H9 (cell line): ENCODE measurements at regions not wholly inside any gene's neighbourhood (a gene's known extent, or its start where the extent isn't known, plus 50 kb on each side); places are given as distances from the start of the nearest gene placed in this dataset.

ENCODE experiments used
- DNase-seq: peaks from one replicate; pipeline ENCODE4 v3.0.0-alpha.2; 2017
- H2AFZ ChIP-seq: one replicate; pipeline ENCODE4 v1.6.1; 2013; ENCODE audit warnings: mild to moderate bottlenecking, low read length, control low read depth, moderate library complexity
- H2AK5ac ChIP-seq: 2 replicates; pipeline ENCODE4 v1.6.1; 2013; ENCODE audit warnings: low read length, control low read depth, mixed read lengths; ENCODE audit not compliant: insufficient read length
- H2BK120ac ChIP-seq: one replicate; pipeline ENCODE4 v1.6.1; 2013; ENCODE audit warnings: low read depth, mild to moderate bottlenecking, low read length, control low read depth, inconsistent platforms; ENCODE audit not compliant: poor library complexity, severe bottlenecking
- H2BK12ac ChIP-seq: 2 replicates; pipeline ENCODE4 v1.6.1; 2013; ENCODE audit warnings: low read length, control low read depth, mixed read lengths, low read depth; ENCODE audit not compliant: insufficient read length
- H2BK15ac ChIP-seq: 2 replicates; pipeline ENCODE4 v1.6.1; 2013; ENCODE audit warnings: low read depth, low read length, control low read depth
- H2BK20ac ChIP-seq: one replicate; pipeline ENCODE4 v1.6.1; 2013; ENCODE audit warnings: low read depth, mild to moderate bottlenecking, low read length, control low read depth, inconsistent platforms; ENCODE audit not compliant: poor library complexity, severe bottlenecking
- H2BK5ac ChIP-seq: 2 replicates; pipeline ENCODE4 v1.6.1; 2013; ENCODE audit warnings: low read length, control low read depth, mixed read lengths; ENCODE audit not compliant: insufficient read length
- H3K14ac ChIP-seq: 2 replicates; pipeline ENCODE4 v1.6.1; 2013; ENCODE audit warnings: low read length, control low read depth; ENCODE audit not compliant: insufficient read depth
- H3K18ac ChIP-seq: 2 replicates; pipeline ENCODE4 v1.6.1; 2013; ENCODE audit warnings: low read depth, mild to moderate bottlenecking, mixed read lengths, low read length, control low read depth; ENCODE audit not compliant: insufficient read length
- H3K23ac ChIP-seq: 2 replicates; pipeline ENCODE4 v1.6.1; 2013; ENCODE audit warnings: low read length, control low read depth, mixed read lengths, low read depth; ENCODE audit not compliant: insufficient read length
- H3K23me2 ChIP-seq: 2 replicates; pipeline ENCODE4 v1.6.1; 2013; ENCODE audit warnings: low read depth, mild to moderate bottlenecking, mixed read lengths, low read length, control low read depth; ENCODE audit not compliant: insufficient read length, poor library complexity, severe bottlenecking
- H3K27ac ChIP-seq: 2 replicates; pipeline ENCODE4 v1.5.1; 2013; ENCODE audit warnings: low read length, control low read depth, mixed read lengths, low read depth; ENCODE audit not compliant: insufficient read length
- H3K27me3 ChIP-seq: 2 replicates; pipeline ENCODE4 v1.6.1; 2013; ENCODE audit warnings: low read length, control low read depth, inconsistent platforms; ENCODE audit not compliant: insufficient read depth
- H3K4ac ChIP-seq: 2 replicates; pipeline ENCODE4 v1.6.1; 2013; ENCODE audit warnings: low read depth, mild to moderate bottlenecking, control low read depth, inconsistent platforms, low read length, moderate library complexity
- H3K4me1 ChIP-seq: 2 replicates; pipeline ENCODE4 v1.6.1; 2013; ENCODE audit warnings: low read length, control low read depth, inconsistent platforms; ENCODE audit not compliant: insufficient read depth
- H3K4me2 ChIP-seq: 2 replicates; pipeline ENCODE4 v1.6.1; 2013; ENCODE audit warnings: low read length, control low read depth, mixed read lengths; ENCODE audit not compliant: insufficient read length, insufficient read depth
- H3K56ac ChIP-seq: 2 replicates; pipeline ENCODE4 v1.6.1; 2013; ENCODE audit warnings: low read depth, mild to moderate bottlenecking, mixed read lengths, low read length, control low read depth; ENCODE audit not compliant: insufficient read length
- H3K79me1 ChIP-seq: 2 replicates; pipeline ENCODE4 v1.6.1; 2013; ENCODE audit warnings: low read depth, mild to moderate bottlenecking, moderate library complexity, low read length, control low read depth, inconsistent platforms; ENCODE audit not compliant: insufficient read depth, poor library complexity, severe bottlenecking
- H3K79me2 ChIP-seq: 2 replicates; pipeline ENCODE4 v1.6.1; 2013; ENCODE audit warnings: low read length, control low read depth, inconsistent platforms; ENCODE audit not compliant: insufficient read depth
- H3K9ac ChIP-seq: 2 replicates; pipeline ENCODE4 v1.6.1; 2013; ENCODE audit warnings: low read length, control low read depth, mixed read lengths; ENCODE audit not compliant: insufficient read length; ENCODE audit errors: extremely low read depth
- H3K9me3 ChIP-seq: one replicate; pipeline ENCODE4 v1.6.1; 2013; ENCODE audit warnings: low read depth, low read length, inconsistent platforms; ENCODE audit not compliant: control insufficient read depth
- H3T11ph ChIP-seq: one replicate; pipeline ENCODE4 v1.6.1; 2013; ENCODE audit warnings: mild to moderate bottlenecking, low read length, control low read depth, inconsistent platforms
- H4K20me1 ChIP-seq: one replicate; pipeline ENCODE4 v1.6.1; 2013; ENCODE audit not compliant: control insufficient read depth, insufficient read length, insufficient read depth
- H4K5ac ChIP-seq: 2 replicates; pipeline ENCODE4 v1.6.1; 2013; ENCODE audit warnings: low read depth, mild to moderate bottlenecking, mixed read lengths, low read length, control low read depth; ENCODE audit not compliant: insufficient read length
- H4K8ac ChIP-seq: replicated peaks from 2 replicates; pipeline ENCODE4 v1.6.1; 2013; ENCODE audit warnings: low read length, control low read depth, mixed read lengths, low read depth; ENCODE audit not compliant: insufficient read length
- H4K91ac ChIP-seq: 2 replicates; pipeline ENCODE4 v1.6.1; 2013; ENCODE audit warnings: low read depth, mild to moderate bottlenecking, moderate library complexity, mixed read lengths, low read length, control low read depth; ENCODE audit not compliant: insufficient read length
- H3K27ac Mint-ChIP-seq, 3 experiments: 2 replicates in 2 of 3; 3 replicates in 1 of 3; pipeline ENCODE4 v1.8.0; 2020 to 2021; ENCODE audit warnings: mixed read lengths in 3 of 3, mild to moderate bottlenecking in 1 of 3, moderate library complexity in 1 of 3
- H3K27me3 Mint-ChIP-seq: 2 replicates; pipeline ENCODE4 v1.8.0; 2021; ENCODE audit warnings: low read depth, mild to moderate bottlenecking, moderate library complexity, mixed read lengths
- H3K36me3 Mint-ChIP-seq, 3 experiments: 2 replicates in 2 of 3; 3 replicates in 1 of 3; pipeline ENCODE4 v1.8.0; 2020 to 2021; ENCODE audit warnings: low read depth in 3 of 3, mixed read lengths in 3 of 3; ENCODE audit not compliant: insufficient read depth in 1 of 3
- H3K4me1 Mint-ChIP-seq, 2 experiments: 2 replicates each; pipeline ENCODE4 v1.8.0; 2020; ENCODE audit warnings: mixed read lengths in 2 of 2
- H3K4me3 Mint-ChIP-seq, 2 experiments: 2 replicates in 1 of 2; 3 replicates in 1 of 2; pipeline ENCODE4 v1.8.0; 2020 to 2021; ENCODE audit warnings: mild to moderate bottlenecking in 2 of 2, mixed read lengths in 2 of 2, moderate library complexity in 1 of 2
- H3K9me3 Mint-ChIP-seq, 2 experiments: 2 replicates in 1 of 2; 3 replicates in 1 of 2; pipeline ENCODE4 v1.8.0; 2020; ENCODE audit warnings: mild to moderate bottlenecking in 2 of 2, mixed read lengths in 2 of 2, moderate library complexity in 1 of 2
- CTCF ChIP-seq: fragments of 200-600 bp; sonication (generic); conservative IDR thresholded peaks from 3 replicates; pipeline ENCODE4 v1.8.0; 2021; ENCODE audit warnings: antibody characterized with exemption, mild to moderate bottlenecking
- WGBS: extraction: QIAGEN DNeasy Blood & Tissue Kit; methylation state at CpG from one replicate; pipeline ENCODE4 v1.1.7; 2013; ENCODE audit warnings: missing lambda C conversion rate, low lambda C conversion rate, mixed read lengths; ENCODE audit not compliant: insufficient read length; ENCODE audit errors: extremely low coverage; 5-methylcytosine and 5-hydroxymethylcytosine counted together

GRCh38 chr4:64821219-64821976 is 412.1 kb upstream of the TECRL start:
- H3K9me3 ChIP-seq: no peaks in the 10 kb centered on the region
- H2AFZ ChIP-seq: no peak overlapping the region
- no peak overlapping the region for H3K4ac ChIP-seq
- no peak overlapping the region for H4K91ac ChIP-seq
- H3K79me1 ChIP-seq: no peaks in the 10 kb centered on the region
- WGBS: no CpG with 5 or more reads among the region's 6 CpGs
- no peak overlapping the region for H3K27ac ChIP-seq
- no peak overlapping the region for H3K27ac Mint-ChIP-seq
- H3K4me1 ChIP-seq: no peaks in the 10 kb centered on the region
- no peak overlapping the region for H3K4me2 ChIP-seq
- no peaks in the 10 kb centered on the region for H3K9me3 Mint-ChIP-seq
- no peak overlapping the region for H3K18ac ChIP-seq
- no peak for TF ChIP-seq CTCF
- H3K4me3 Mint-ChIP-seq: no peak overlapping the region
- H3K27me3 ChIP-seq: no peaks in the 10 kb centered on the region
- H4K8ac ChIP-seq: no peak overlapping the region
- H3K36me3 Mint-ChIP-seq: no peaks in the 10 kb centered on the region
- no peak overlapping the region for H3K9ac ChIP-seq
- no peak overlapping the region for H2BK12ac ChIP-seq
- H3K23ac ChIP-seq: no peak overlapping the region
- no peak overlapping the region for H2BK20ac ChIP-seq
- no peaks in the 10 kb centered on the region for H4K20me1 ChIP-seq
- no peak overlapping the region for H3T11ph ChIP-seq
- no peak overlapping the region for H3K56ac ChIP-seq
- no peaks in the 10 kb centered on the region for H3K4me1 Mint-ChIP-seq
- no peaks in the 10 kb centered on the region for H3K79me2 ChIP-seq
- no peak overlapping the region for H4K5ac ChIP-seq
- no peak for DNase-seq
- no peak overlapping the region for H2BK120ac ChIP-seq
- no peak overlapping the region for H3K14ac ChIP-seq
- no peak overlapping the region for H2BK15ac ChIP-seq
- H3K27me3 Mint-ChIP-seq: no peaks in the 10 kb centered on the region
- no peak overlapping the region for H2BK5ac ChIP-seq
- no peaks in the 10 kb centered on the region for H3K23me2 ChIP-seq
- H2AK5ac ChIP-seq: no peak overlapping the region
